ENCODE measurements at regions not wholly inside any gene's neighbourhood (a gene's known extent, or its start where the extent isn't known, plus 50 kb on each side); places are given as distances from the start of the nearest gene placed in this dataset.

DNA sequence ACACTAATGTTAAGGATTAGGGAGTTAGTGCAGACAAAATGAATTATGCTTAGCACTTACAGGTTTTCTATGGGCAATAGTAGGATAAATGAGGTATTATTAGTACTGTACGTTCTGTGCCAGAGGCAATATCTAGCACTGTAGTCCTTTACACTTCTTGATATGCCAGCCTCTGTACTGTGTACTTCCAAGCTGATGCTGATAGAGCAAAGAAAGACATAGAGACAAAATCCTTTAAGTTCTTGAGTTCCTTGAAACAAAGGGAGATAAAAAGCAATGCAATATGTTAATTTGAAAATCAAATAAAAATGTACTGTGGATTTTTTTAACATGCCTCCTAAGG, 1234.0 kb upstream of the NXPH2 start:
- TF ChIP-seq, protein P1, sequence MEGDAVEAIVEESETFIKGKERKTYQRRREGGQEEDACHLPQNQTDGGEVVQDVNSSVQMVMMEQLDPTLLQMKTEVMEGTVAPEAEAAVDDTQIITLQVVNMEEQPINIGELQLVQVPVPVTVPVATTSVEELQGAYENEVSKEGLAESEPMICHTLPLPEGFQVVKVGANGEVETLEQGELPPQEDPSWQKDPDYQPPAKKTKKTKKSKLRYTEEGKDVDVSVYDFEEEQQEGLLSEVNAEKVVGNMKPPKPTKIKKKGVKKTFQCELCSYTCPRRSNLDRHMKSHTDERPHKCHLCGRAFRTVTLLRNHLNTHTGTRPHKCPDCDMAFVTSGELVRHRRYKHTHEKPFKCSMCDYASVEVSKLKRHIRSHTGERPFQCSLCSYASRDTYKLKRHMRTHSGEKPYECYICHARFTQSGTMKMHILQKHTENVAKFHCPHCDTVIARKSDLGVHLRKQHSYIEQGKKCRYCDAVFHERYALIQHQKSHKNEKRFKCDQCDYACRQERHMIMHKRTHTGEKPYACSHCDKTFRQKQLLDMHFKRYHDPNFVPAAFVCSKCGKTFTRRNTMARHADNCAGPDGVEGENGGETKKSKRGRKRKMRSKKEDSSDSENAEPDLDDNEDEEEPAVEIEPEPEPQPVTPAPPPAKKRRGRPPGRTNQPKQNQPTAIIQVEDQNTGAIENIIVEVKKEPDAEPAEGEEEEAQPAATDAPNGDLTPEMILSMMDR (conservative IDR thresholded peaks at IDR 0.05; ENCODE audit: low read length), result no peak
- TF ChIP-seq EZH2phosphoT487 (IDR thresholded peaks at IDR 0.05; ENCODE audit: borderline replicate concordance), result no peak
